IPS-NIHi7 (cell line): ENCODE measurements at regions not wholly inside any gene's neighbourhood (a gene's known extent, or its start where the extent isn't known, plus 50 kb on each side); places are given as distances from the start of the nearest gene placed in this dataset.
"Not testable (repeated sequence)": the region's sequence is repeated elsewhere in the genome, so short reads cannot be mapped to it uniquely, and the experiment has no call there.

Experiments used
- DNase-seq: peaks from one replicate; pipeline ENCODE4 v3.0.0; 2012; ENCODE audit warnings: mixed read lengths; ENCODE audit errors: extremely low spot score

DNA sequence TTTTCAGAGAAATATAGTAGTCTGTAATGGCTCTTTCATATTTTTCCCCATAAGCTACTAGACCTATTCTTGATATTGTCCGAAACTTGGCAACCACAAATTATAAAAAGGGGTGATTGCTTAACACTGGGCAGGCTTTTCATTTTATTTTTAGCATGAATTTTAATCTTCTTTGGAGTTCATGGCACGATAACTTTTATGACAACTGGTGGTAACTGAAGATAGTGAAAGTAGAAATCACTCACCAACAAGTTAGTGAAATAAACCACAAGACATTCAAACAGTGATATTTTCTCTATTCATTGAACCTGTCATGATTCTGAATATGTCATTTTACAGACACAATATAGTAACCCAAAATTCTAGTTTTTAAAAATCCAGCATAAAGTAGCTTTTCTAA lies 213.9 kb downstream of the PRDM9 start:
- DNase-seq, result no peak

DNA sequence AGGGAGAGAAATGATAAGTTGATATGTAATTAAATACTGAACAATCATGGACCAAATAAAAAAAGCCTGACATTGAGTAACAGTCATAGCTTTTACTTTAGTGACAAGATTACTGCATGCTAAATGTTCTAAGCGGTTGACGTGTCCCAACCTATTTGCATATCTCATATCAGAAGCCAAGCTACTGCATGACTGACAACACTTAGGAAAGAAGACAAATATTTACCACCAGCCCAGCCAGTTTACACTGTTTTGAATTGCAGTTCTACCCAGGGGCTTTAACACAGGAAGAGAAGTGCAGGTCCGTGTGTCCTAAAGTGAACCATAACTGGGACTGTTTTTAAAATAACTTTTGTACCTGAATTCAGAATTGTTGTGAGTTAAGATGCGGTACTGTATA lies 219.9 kb downstream of the PRDM9 start:
- no peak for DNase-seq

DNA sequence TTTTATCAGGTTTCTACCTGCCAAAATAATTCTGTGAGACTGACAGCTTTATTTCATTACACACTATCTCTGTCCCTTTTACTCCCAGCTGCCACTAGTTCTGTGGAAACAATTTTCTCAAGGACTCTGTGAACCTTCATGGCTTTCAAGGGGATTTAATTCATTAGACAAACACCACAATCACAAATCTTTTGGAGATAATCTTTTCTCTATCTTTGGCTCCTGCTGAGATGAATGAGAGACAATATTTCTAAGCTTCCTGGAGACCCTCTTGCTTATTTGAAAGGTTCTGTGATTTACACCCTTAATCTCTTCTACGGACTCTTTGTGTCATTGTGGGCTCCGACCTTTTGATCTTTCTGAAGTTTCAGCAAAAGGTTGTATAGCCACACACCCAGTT lies 222.6 kb downstream of the PRDM9 start:
- DNase-seq, result no peak

DNA sequence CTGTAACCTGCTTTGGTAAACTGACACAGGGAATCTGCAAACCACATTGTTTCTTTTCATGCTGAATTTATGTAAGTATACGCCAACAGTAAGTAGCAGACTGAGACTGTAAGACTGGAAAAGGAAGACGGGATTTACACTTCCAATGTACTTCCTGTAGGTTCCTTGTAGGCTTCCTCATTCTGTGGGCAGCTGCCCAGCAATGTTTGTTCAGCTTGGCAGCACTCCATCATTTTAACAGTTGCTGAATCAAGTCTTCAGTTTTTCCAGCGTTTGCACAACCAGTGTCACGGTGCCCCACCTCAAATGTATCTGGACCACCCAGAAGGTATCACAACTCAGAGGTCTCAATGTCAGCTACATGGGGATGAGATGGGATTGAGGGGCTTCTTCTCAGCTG lies 232.6 kb downstream of the PRDM9 start:
- DNase-seq, result no peak

DNA sequence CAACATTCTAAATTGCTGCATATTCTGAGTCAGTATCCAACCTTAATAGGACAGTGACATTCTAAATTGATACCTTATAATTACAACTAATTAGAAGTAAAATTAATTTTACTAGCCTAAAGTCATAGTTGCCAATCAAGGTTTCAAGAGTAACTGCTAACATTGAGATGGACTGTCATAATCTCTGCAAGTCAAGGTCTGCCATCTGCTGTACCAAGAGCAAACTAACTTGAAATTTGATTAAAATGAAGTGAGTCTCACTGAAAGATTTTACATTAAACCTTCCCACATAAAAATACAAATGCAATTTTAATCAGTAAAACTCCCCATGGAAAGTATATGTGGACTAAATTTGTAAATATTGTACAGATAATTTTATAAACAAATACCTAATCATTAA lies 235.3 kb downstream of the PRDM9 start:
- DNase-seq, result no peak

DNA sequence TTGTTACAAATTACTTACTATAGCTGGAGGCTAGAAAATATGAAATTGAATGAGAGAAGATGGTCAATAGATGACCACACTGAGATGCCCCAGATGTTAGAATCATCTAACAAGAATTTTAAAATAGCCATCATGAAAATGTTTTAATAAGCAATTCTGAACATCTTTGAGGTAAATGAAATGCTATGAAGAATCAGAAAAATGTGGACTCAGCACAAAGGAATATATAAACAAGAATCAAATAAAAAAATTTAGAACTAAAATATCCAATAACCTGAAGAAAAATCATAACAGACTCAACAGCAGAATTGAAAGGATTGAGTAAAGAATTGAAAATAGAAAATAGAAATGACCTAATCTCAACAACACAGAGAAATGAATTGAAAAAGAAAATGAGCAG lies 248.5 kb downstream of the PRDM9 start:
- no peak for DNase-seq

DNA sequence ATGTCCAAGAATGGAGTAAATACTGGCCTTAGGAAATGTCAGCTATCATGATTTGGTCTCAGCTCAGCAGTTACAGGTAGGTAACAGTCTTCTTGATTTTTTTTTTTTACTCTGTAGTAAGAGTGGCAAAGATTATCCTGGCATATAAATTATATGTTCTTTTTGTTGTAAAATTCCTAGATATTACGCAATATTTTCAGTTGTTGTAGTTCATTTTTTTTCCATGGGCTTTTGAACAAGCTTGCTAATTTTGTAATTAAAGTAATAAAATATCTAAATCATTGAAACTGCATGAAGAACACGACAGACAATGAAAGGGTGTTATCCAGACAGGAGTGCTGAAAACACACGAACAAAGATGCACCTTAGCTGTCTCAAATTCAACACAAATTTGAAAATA lies 249.4 kb downstream of the PRDM9 start:
- DNase-seq, result no peak

DNA sequence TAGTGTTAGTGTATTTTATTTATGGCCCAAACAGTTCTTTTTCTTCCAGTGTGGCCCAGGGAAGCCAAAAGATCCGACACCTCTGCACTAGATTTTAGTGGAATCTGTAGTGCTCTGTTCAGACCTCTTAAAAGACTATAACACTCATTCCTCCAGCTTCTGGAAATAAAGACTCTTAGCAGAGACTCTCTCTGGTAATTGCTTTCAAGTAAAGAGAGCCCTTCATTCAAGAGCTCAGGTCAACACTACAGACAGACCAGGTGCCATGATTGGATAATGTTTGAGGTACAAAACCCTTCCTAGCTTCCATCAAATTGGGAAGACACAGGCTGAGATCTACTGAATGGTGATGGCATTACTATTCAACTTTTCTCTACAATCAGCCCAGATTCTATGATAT lies 255.8 kb downstream of the PRDM9 start:
- DNase-seq, result no peak

DNA sequence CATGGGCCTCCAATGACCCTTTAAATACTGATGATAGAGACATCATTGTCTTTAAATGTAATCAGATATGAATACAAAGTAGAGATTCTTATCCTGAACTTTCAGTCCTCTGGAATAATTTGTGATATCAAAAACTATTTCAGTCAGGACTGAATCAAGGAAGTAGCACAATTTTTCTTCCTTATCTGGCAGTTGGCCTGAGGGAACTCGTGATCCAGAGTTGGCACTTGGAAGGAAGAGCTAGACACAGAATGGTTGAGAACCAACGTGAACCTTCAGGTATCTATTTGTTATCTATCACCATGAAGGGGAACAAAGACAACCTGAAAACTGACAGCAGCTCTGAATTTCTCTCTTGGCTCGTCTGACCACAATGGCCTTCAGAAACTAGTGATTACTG lies 269.3 kb downstream of the PRDM9 start:
- no peak for DNase-seq

DNA sequence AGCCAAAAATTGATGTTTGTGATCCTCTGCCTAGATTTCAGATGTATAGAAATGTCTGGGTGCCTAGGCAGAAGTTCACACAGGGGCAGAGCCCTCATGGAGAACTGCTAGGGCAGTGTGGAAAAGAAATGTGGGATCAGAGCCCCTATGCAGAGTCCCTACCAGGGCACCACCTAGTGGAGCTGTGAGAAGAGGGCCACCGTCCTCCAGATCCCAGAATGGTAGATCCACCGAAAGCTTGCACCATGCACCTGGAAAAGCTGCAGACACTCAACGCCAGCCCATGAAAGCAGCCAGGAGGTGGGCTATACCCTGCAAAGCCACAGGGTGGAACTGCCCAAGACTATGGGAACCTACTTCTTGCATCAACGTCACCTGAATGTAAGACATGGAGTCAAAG lies 292.9 kb downstream of the PRDM9 start:
- not testable (repeated sequence) for DNase-seq

DNA sequence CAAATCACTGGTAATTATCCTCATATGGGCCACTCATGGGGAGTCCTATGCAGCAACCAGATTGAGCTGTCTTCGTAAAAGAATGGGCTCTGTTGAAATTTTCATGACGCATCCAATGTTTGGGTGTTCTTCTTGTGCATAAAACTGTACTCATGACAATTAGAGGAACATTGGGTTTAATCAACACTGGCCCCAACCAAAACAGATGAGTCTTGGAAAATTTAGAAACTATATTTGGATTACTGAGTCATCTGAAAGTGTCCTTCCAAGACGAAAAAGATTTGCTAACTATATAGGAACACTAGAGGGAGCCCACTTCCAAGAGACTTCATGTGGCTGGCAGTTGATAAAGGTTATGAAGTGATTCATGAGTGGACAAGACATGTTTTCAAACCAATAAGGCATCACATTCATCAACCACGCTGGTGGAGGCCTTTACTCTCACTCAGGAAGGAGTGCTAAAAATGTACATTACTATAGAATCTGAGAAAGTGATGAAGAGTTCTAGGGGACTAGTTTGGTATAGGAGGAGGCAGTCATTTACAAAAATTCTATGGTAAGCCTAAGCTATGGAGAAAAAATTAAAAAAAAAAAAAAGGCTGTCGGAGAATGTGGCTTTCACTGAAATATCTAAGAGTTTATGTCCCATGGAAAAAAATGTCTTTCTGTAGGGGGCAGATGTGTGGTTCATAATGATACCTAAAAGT lies 313.5 kb downstream of the PRDM9 start:
- peak; percentile 13 for DNase-seq

DNA sequence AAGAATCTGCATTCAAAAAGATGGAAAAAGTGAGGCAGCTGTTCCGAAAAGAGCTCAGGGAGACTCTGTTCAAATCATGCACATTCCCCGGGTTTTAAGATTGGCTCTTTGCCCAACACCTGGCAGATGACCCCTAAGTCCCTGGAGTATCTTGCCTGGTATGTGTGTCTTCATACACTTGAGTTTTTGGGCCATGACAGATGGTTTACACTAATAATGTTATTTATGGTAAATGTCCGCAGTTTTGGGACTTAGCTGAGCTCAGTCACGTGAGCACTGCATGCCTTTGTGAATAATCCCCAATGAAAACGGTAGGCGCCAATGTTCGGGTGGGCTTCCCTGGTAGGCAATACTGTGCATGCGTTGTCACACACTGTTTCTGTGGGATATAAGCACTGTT lies 316.1 kb downstream of the PRDM9 start:
- no peak for DNase-seq

DNA sequence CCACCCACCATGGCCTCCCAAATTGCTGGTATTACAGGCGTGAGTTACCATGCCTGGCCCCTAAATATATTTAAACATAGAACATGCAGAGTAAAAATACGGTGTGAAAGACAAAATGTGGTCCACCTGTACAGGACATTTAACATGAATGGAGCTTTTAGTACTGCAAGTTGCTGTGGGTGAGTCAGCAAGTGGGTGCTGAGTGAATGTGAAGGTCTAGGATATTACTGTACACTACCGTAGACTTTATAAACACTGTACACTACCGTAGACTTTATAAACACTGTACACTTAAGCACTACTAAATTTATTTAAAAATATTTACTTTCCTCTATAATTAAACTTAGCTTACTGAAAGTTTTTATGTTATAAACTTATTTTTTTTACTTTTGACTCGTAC lies 317.8 kb downstream of the PRDM9 start:
- no peak for DNase-seq

DNA sequence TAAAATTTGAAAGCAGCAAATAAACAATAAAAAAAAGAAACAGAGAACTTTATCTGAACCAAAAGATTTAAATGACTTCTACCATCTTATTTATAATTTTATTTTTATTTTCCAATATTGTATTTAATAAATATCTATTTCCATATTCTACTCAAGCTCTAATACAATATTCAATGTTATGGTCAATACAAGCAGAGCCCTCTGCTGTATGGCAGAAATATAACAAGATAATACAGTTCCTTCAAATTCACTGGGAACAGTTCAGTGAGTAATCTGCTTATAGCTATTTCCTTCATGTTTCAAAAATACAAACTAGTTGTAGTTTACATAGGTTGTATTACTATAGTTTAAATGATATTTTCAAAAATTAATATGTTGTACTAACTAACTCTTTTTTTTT lies 332.7 kb downstream of the PRDM9 start:
- DNase-seq, result no peak

DNA sequence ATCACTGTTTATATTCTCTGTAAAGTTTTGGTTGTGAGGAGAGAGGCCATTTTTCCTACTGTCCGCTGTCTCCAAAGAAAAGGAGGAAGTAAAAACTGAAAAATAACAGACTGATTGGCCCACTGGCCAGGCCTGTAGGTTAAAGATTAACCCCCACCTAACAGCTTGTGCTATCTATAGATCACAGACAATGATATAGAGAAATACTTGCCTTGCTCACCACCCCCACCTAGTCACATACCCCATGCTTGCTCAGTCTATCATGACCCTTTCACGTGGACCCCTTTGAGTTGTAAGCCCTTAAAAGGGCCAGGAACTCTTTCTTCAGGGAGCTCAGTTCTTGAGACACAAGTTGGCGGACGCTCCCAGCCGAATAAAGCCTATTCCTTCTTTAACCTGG lies 357.4 kb downstream of the PRDM9 start:
- DNase-seq, result no peak

DNA sequence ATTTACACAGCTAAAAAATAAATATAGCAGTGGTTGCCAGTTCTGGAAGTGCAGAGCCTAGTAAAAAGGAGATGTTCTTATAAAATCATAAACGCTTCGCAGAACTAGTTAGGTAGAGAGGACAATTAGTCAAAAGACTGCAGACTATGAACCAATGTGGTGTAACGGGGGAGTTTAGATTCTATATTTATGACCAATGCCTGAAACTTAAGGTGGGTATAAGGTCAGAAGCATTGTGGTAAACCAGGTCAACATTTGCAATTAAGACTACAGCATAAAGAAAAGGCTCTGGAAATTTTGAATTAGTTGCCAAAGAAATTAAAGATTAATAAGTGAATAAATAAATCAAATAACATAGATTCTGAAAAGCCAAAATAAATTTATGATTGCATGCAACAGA lies 370.4 kb downstream of the PRDM9 start:
- DNase-seq, result no peak

DNA sequence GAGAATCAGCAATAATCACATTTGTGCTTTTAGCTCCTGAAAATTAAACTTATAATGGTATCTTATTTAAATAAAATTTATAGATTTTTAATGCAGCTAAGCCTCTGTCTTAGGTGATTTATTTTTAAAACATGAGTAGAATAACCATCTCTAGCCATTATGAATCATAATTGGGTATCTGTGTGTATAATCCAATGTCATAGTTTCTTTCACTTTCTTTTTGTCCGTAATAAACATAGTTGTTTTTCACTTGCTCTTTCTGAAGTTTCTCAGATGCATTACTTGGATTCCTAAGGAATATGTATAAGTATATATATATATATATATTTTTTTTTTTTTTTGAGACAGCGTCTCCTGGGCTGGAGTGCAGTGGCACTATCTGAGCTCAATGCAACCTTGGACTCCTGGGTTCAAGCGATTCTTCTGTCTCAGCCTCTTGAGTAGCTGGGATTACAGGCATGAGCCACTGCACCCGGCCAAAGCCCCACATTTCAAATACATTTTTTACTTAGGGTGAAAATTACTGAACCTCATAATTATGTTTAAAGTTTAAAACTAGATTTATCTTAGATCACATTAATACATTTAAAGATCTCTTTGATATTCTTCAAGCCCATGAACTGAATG lies 377.1 kb downstream of the PRDM9 start:
- no peak for DNase-seq

DNA sequence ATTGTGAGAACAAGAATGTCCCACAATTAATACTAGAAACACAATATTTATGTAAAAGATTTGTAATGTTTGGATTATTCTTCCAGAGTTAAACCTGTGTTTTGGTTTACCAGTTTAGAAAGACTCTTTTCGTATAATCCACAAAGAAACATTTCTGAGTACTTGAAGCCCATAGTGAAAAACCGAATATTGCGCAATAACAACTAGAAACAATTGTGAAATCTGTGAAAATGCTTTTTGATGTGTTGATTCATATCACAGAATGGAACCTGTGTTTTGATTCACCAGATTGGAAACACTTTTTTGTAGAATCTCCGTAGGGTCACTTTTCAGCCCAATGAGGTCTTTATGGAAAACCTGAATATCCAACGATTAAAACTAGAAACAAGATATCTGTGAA lies 386.2 kb downstream of the PRDM9 start:
- no peak for DNase-seq

DNA sequence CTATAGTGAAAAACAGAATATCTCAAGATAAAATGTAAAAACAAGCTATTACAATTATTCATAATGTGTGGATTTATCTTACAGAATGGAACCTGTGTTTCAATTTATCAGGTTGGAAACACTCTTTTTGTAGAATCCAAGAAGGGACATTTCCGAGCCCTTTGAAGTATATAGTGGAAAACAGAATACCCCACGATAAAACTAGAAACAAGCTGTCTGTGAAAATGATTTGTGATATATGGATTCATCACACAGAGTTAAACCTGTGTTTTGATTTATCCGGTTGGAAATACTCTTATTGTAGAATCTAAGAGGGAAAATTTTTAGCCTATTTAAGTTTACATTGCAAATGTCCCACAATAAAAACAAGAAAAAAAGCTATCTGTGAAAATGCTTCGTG lies 388.2 kb downstream of the PRDM9 start:
- DNase-seq, result no peak

DNA sequence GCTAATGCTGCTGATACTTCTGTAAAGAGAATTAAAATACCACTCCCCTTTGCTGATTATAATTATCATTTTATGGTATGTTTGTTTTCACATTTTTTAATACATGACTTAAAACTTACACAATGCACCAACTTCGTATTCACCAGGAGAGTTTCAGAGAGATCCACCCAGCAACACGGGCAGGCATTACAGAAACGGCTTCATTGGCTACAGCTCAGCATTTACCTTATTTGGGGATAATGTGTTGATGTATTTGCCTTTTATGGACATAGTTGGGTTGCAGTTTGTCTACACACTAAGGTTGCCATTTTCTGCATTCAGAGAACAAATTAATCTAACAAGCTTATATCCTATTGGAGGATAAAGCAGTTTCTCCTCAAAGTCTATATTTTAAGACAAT lies 423.6 kb downstream of the PRDM9 start:
- no peak for DNase-seq

DNA sequence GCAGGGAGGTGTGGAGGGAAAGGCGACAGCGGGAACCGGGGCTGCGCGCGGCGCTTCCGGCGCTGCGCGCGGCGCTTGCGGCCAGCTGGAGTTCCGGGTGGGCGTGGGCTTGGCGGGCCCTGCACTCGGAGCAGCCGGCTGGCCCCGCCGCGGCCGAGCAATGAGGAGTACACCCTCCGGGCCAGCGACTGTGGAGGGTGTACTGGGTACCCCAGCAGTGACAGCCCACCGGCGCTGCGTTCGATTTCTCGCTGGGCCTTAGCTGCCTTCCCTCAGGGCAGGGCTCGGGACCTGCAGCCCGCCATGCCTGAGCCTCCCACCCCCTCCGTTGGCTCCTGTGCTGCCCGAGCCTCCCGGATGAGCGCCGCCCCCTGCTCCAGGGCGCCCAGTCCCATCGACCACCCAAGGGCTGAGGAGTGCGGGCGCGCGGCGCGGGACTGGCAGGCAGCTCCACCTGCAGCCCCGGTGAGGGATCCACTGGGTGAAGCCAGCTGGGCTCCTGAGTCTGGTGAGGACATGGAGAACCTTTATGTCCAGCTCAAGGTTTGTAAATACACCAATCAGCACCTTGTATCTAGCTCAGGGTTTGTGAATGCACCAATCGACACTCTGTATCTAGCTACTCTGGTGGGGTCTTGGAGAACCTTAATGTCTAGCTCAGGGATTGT lies 444.0 kb downstream of the PRDM9 start:
- DNase-seq, result peak; percentile 14

DNA sequence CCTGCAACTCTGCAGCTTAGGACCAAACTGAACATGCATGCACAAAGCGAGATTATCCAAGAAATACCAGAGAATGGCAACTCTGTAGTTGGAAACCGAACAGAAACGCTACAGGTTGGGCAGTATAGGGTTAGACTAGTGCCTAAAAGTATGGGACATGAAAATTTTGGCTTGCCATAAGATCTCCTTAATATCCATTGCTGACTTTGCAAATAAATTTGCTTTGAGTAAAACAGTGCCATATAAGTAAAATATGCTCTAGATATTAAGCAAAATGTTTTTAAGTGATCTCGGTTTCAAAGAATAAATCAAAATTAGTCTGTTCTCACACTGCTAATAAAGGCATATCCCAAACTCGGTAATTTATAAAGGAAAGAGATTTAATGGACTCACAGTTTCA lies 456.0 kb downstream of the PRDM9 start:
- DNase-seq, result no peak

DNA sequence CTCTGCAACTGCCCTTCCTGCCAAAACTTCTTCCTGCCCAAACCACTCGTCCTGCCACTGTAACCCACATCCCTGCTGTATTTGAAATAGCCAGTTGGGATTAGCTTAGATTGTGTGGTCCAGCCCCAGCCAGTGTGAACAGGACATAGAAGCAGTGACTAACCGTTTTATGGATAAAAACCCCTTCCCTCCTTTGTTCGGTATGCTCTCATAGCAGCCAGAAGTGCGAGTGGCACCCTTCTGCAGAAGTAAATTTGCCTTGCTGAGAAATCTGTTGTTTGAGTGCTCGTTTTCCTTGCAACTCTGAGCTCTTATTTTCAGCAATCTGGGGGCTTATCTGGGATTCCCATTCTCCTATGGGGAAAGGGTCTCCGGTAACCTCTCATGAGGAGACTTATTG lies 470.0 kb downstream of the PRDM9 start:
- DNase-seq, result no peak
